ENCODE measurements at regions not wholly inside any gene's neighbourhood (a gene's known extent, or its start where the extent isn't known, plus 50 kb on each side); places are given as distances from the start of the nearest gene placed in this dataset.

DNA sequence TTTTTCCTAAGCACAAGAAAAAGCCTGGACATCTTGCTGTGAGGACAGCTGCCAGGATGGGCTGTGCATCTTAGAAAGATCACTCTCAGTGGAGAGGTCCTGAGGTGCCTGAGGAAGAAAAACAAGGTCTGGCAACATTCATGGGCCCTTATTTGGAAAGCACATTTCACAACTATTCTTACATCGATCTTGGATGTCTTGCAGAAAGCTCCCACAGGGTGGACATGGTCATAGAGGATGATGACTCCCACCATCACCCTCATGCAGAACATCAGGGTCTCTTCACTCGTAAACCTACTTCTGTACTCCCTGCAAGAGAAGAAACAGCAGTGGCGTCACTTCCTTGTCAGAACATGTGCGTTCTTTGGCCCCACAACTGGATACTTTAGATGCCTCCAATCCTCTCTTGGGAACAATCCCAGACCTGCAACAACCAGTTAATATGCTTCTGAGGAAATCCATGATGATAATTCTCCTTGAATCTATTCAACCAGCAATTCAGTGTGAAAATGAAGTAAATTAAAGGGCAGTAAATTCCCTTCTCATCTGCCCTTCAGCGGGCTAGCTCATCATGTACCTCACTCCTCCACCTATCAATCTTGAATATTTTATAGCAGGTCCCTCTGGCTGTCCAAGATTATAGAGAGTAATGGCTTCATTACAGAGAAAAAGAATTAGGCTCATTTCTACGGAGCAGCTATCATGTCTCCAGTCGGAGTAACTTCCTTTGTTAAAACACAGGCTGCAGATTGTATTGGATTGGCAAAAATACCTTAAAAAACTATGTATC, 106.2 kb downstream of the CYRIA start:
- WGBS (ENCODE audit: extremely low coverage, insufficient read length, low lambda C conversion rate), result no CpG with 5 or more reads among the region's 7 CpGs

More for the DNA sequence above, 106.2 kb downstream of the CYRIA start:
- TF ChIP-seq, protein P1, sequence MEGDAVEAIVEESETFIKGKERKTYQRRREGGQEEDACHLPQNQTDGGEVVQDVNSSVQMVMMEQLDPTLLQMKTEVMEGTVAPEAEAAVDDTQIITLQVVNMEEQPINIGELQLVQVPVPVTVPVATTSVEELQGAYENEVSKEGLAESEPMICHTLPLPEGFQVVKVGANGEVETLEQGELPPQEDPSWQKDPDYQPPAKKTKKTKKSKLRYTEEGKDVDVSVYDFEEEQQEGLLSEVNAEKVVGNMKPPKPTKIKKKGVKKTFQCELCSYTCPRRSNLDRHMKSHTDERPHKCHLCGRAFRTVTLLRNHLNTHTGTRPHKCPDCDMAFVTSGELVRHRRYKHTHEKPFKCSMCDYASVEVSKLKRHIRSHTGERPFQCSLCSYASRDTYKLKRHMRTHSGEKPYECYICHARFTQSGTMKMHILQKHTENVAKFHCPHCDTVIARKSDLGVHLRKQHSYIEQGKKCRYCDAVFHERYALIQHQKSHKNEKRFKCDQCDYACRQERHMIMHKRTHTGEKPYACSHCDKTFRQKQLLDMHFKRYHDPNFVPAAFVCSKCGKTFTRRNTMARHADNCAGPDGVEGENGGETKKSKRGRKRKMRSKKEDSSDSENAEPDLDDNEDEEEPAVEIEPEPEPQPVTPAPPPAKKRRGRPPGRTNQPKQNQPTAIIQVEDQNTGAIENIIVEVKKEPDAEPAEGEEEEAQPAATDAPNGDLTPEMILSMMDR (conservative IDR thresholded peaks at IDR 0.05), result no peak
- H3K27me3 Mint-ChIP-seq (ENCODE audit: low read depth), result no peaks in the 10 kb centered on the region
- Histone ChIP-seq H3K79me1 (ENCODE audit: insufficient read depth, low read depth, low read length, poor library complexity, severe bottlenecking) (no peaks in the 10 kb centered on the region), H3K27me3 (ENCODE audit: insufficient read depth, low read length) (no peaks in the 10 kb centered on the region), H3K9me3 (ENCODE audit: control insufficient read depth, low read depth, low read length) (no peaks in the 10 kb centered on the region), H3K23me2 (ENCODE audit: insufficient read length, low read depth, low read length, poor library complexity, severe bottlenecking) (no peaks in the 10 kb centered on the region), H2AK5ac (ENCODE audit: insufficient read length, low read length) (no peak overlapping the region), H3K23ac (ENCODE audit: insufficient read length, low read depth, low read length) (no peak overlapping the region), H2BK15ac (ENCODE audit: low read depth, low read length) (no peak overlapping the region), H4K8ac (replicated peaks; ENCODE audit: insufficient read length, low read depth, low read length) (no peak overlapping the region), H3K27ac (ENCODE audit: insufficient read length, low read depth, low read length) (no peak overlapping the region), H3K4ac (ENCODE audit: low read depth, low read length) (no peak overlapping the region), H3K4me1 (ENCODE audit: insufficient read depth, low read length) (no peaks in the 10 kb centered on the region; the same call in 1 of the 2 replicates), H3K56ac (ENCODE audit: insufficient read length, low read depth, low read length) (no peak overlapping the region), H2BK5ac (ENCODE audit: insufficient read length, low read length) (no peak overlapping the region), H3K4me2 (ENCODE audit: insufficient read depth, insufficient read length, low read length) (no peak overlapping the region), H3T11ph (ENCODE audit: low read length) (no peak overlapping the region), H4K5ac (ENCODE audit: insufficient read length, low read depth, low read length) (no peak overlapping the region), H3K18ac (ENCODE audit: insufficient read length, low read depth, low read length) (no peak overlapping the region), H3K79me2 (ENCODE audit: insufficient read depth, low read length) (no peaks in the 10 kb centered on the region), H2AFZ (ENCODE audit: low read length) (no peak overlapping the region), H4K20me1 (ENCODE audit: control insufficient read depth, insufficient read depth, insufficient read length) (no peaks in the 10 kb centered on the region), H2BK12ac (ENCODE audit: insufficient read length, low read depth, low read length) (no peak overlapping the region), H2BK120ac (ENCODE audit: low read depth, low read length, poor library complexity, severe bottlenecking) (no peak overlapping the region), H3K9ac (ENCODE audit: extremely low read depth, insufficient read length, low read length) (no peak overlapping the region), H4K91ac (ENCODE audit: insufficient read length, low read depth, low read length) (no peak overlapping the region), H3K14ac (ENCODE audit: insufficient read depth, low read length) (no peak overlapping the region), H2BK20ac (ENCODE audit: low read depth, low read length, poor library complexity, severe bottlenecking) (no peak overlapping the region)
- no peaks in the 10 kb centered on the region for H3K36me3 Mint-ChIP-seq (ENCODE audit: insufficient read depth in 1 of 3, low read depth in 3 of 3)
- no peaks in the 10 kb centered on the region for H3K9me3 Mint-ChIP-seq
- no peak for DNase-seq
- peaks cover 0 to 3% of the 10 kb centered on the region in 2 experiments; a peak in 1 of 4 replicates for H3K4me1 Mint-ChIP-seq
- no peak overlapping the region; a peak in 1 of 7 replicates for H3K27ac Mint-ChIP-seq
- no peak overlapping the region for H3K4me3 Mint-ChIP-seq

Data from H9 (cell line).